ENCODE measurements at regions not wholly inside any gene's neighbourhood (a gene's known extent, or its start where the extent isn't known, plus 50 kb on each side); places are given as distances from the start of the nearest gene placed in this dataset.

DNA sequence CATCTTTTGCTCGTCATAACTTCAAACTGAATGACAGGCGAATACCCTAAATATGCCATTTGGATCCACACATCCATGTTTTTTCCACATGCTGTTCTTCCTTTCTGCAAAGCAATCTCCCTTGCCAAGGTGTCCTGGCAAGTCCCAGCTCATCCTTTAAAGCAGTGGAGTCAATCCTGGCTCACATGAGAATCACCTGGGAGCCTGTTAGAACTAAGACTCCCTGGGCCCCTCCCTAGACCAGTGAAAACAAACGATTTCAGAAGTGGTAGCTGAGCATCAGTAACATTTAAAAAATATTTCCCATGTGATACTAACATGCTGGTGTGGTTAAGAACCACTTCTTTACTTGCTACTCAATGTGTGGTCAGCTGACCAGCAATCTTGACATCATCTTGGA, 50.6 kb upstream of the PARD3B start:
- no peak overlapping the region for H2AFZ ChIP-seq (ENCODE audit: low read length)
- H3K27me3 ChIP-seq (ENCODE audit: insufficient read depth, low read length, poor library complexity, severe bottlenecking): no peaks in the 10 kb centered on the region
- no peaks in the 10 kb centered on the region for H3K9me2 ChIP-seq (replicated peaks; ENCODE audit: low read depth, low read length)
- TF ChIP-seq, protein P1, sequence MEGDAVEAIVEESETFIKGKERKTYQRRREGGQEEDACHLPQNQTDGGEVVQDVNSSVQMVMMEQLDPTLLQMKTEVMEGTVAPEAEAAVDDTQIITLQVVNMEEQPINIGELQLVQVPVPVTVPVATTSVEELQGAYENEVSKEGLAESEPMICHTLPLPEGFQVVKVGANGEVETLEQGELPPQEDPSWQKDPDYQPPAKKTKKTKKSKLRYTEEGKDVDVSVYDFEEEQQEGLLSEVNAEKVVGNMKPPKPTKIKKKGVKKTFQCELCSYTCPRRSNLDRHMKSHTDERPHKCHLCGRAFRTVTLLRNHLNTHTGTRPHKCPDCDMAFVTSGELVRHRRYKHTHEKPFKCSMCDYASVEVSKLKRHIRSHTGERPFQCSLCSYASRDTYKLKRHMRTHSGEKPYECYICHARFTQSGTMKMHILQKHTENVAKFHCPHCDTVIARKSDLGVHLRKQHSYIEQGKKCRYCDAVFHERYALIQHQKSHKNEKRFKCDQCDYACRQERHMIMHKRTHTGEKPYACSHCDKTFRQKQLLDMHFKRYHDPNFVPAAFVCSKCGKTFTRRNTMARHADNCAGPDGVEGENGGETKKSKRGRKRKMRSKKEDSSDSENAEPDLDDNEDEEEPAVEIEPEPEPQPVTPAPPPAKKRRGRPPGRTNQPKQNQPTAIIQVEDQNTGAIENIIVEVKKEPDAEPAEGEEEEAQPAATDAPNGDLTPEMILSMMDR (conservative IDR thresholded peaks at IDR 0.05; ENCODE audit: low read length): no peak
- TF ChIP-seq EZH2phosphoT487 (IDR thresholded peaks at IDR 0.05; ENCODE audit: borderline replicate concordance): no peak
- no peaks in the 10 kb centered on the region for H4K20me1 ChIP-seq (ENCODE audit: insufficient read depth, low read length, poor library complexity, severe bottlenecking)
- H3K79me2 ChIP-seq (ENCODE audit: insufficient read depth, low read length): no peaks in the 10 kb centered on the region
- H3K4me2 ChIP-seq (ENCODE audit: low read depth, low read length, poor library complexity, severe bottlenecking): no peak overlapping the region
- H3K36me3 ChIP-seq (ENCODE audit: insufficient read depth, low read length): no peaks in the 10 kb centered on the region
- H3K4me1 ChIP-seq (ENCODE audit: insufficient read depth, low read length, poor library complexity, severe bottlenecking): no peaks in the 10 kb centered on the region
- no peaks in the 10 kb centered on the region for H3K9me3 ChIP-seq (ENCODE audit: insufficient read depth, low read depth, low read length)
- no peak overlapping the region for H3K4me3 ChIP-seq (ENCODE audit: low read length, poor library complexity, severe bottlenecking)
- no peak overlapping the region for H3K9ac ChIP-seq (ENCODE audit: low read depth, low read length, poor library complexity, severe bottlenecking)
- H3F3A ChIP-seq (ENCODE audit: low read depth): no peaks in the 10 kb centered on the region

DNA sequence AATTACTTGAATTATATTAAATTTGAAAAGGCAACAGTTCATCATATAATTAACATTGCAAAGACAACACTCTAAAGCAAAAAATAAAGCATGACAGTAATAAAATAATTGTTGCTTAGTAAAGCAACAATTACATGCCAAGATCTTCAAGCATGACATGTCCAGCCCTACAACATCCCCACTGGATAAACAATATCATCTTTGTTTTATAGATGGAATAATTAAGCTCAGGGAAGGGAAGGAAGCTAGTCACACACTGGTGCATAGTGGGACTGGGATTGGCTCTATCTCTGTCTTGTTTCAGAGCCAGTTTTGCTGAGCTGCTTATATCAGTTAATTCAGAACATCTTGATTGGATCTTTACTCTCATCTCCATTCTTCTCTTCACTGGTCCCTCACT, 49.9 kb upstream of the PARD3B start:
- TF ChIP-seq EZH2phosphoT487 (IDR thresholded peaks at IDR 0.05; ENCODE audit: borderline replicate concordance): no peak
- TF ChIP-seq, protein P1 (conservative IDR thresholded peaks at IDR 0.05; ENCODE audit: low read length): no peak
- Histone ChIP-seq H2AFZ (ENCODE audit: low read length) (no peak overlapping the region), H3K9ac (ENCODE audit: low read depth, low read length, poor library complexity, severe bottlenecking) (no peak overlapping the region), H4K20me1 (ENCODE audit: insufficient read depth, low read length, poor library complexity, severe bottlenecking) (no peaks in the 10 kb centered on the region), H3K9me3 (ENCODE audit: insufficient read depth, low read depth, low read length) (no peaks in the 10 kb centered on the region), H3K36me3 (ENCODE audit: insufficient read depth, low read length) (no peaks in the 10 kb centered on the region), H3K79me2 (ENCODE audit: insufficient read depth, low read length) (no peaks in the 10 kb centered on the region), H3K27me3 (ENCODE audit: insufficient read depth, low read length, poor library complexity, severe bottlenecking) (no peaks in the 10 kb centered on the region), H3K4me3 (ENCODE audit: low read length, poor library complexity, severe bottlenecking) (no peak overlapping the region), H3K4me2 (ENCODE audit: low read depth, low read length, poor library complexity, severe bottlenecking) (no peak overlapping the region), H3K9me2 (replicated peaks; ENCODE audit: low read depth, low read length) (no peaks in the 10 kb centered on the region), H3K4me1 (ENCODE audit: insufficient read depth, low read length, poor library complexity, severe bottlenecking) (no peaks in the 10 kb centered on the region), H3F3A (ENCODE audit: low read depth) (no peaks in the 10 kb centered on the region)
